AG20443 (cell line): ENCODE measurements at regions not wholly inside any gene's neighbourhood (a gene's known extent, or its start where the extent isn't known, plus 50 kb on each side); places are given as distances from the start of the nearest gene placed in this dataset.
A peak's percentile ranks its signal among the peaks of the same experiment; 100 is the strongest.
"Not testable (repeated sequence)": the region's sequence is repeated elsewhere in the genome, so short reads cannot be mapped to it uniquely, and the experiment has no call there.

Experiments
- DNase-seq: peaks from one replicate; pipeline ENCODE4 v3.0.0; 2012; ENCODE audit warnings: low spot score, mixed read lengths

- DNase-seq: no peak
Measured at GRCh38 chr10:60513281-60513680, 123.6 kb upstream of the ANK3 start.

DNA sequence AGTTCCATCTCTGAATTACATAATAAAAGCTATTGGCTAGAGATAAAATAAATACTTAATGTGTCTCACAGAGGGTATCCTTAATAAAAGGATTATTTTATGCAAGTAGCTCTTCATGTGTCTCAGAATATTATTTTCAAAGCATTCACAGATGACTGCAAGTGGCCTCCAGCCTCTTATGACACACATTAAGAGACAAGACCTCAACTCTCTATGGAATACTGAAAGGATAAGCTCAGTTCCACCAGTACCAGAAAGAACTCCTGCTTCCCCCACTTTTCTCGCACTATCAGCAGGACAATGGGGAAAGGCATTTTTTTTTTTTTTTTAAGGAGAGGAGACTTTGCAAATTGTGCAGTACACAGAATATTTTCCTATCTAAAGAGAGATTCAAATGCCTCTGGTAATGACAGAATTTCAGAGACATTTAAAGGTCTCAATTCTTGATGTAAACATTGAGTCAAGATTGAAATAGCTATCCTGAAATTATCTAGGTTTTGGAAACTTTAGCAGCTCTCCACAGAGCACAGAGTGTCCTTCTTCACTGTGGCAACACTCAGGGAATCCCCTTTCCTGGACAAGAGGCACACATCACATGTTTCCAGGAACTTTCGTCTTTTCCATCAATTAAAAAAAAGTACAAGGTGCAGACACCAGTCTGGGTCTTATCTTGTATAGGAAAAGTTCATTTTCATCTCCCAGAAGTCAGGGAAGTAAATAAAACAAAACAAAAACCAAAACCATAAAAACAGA, 122.0 kb upstream of the ANK3 start:
- DNase-seq: no peak

- DNase-seq: no peak
Measured at GRCh38 chr10:60508831-60509230, 119.2 kb upstream of the ANK3 start.

DNA sequence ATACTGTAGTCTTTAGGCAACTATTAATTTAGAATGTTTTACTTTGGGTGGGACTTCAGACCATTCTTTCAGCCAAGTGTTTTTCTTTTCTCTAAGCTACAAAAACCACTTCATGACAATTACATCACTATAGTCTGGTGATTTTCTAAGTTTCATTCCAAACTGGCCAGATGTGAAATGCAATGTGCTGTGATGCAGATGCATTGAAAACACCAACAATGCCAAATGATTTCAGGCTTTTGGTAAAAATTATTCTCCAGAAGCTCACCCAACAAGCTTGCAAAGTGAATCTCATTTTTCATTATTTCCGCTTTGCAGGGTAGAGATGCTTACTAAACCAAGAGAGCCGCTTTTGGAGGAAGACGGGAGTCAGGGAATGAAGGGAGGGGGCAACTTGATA, 118.4 kb upstream of the ANK3 start:
- DNase-seq: no peak

GRCh38 chr10:60502621-60503020, 112.9 kb upstream of the ANK3 start:
- no peak for DNase-seq

DNA sequence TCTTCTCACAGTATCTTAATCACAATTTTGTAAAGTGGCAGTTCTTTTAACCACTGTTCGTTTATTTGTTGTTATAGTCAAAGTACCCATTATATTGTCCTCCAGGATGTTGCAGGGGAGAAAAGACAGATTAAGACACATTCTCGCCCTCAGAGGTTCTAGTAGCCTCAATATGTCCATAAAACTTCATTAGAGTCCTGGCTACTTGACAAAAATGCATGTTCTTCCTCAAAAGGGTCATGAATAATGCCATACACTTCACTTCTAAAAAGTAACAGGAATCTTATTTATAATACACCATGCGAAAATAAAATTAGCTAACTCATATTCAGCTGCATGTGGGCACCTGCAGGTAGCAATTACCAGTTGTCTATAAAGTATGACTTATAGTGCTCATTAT, 109.3 kb upstream of the ANK3 start:
- no peak for DNase-seq

DNA sequence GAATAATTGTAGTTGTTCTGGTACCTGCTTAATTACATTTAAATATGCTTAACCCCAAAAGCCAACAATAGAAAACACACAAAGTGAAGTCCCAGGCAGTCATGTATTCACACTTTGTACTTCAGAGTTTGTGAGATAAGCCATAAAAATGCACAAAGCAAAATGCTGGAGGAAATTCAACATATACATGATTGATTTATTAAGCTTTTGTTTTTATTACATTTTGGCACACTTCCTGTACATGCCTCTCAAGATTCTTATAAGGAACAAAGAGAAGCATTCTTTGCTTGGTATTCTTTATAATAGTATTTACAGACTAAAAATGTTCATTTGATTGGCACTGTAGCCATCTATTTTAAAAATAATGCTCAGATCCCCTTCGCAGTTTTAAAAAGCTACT, 107.7 kb upstream of the ANK3 start:
- no peak for DNase-seq

- no peak for DNase-seq
Measured at GRCh38 chr10:60496181-60496580, 106.5 kb upstream of the ANK3 start.

DNA sequence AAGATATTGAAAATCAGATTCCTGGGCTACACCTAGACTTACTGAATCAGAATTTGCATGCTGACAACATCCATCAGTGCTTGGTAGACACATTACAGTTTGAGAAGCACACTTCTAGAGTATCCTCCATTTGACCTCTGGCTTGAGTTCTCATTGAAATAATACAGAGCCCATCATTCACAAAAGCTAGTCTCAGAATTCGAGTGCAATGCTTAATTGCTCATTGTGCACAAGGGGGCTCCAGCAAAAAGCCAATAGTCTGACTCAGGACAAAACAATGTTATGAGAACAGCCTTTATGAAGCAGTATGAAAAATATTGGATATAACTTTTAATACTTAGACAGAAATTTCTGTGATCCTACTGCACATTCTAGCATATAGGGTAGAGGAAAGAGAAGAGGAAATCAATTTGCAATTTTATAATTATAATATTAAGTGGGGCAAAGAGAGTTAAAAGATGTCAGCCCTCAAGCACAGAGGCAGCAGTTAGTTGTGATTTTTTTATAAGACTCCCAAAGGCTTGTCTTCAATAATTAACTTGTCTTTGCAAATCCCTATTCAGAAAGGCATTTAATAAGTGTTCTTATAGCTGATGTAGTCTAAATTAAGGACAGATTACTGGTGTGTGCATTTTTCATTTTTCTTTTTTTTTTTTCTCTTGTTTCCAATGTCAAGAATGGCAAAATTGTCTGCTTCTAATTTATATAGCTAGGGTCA, 105.8 kb upstream of the ANK3 start:
- DNase-seq: no peak

DNA sequence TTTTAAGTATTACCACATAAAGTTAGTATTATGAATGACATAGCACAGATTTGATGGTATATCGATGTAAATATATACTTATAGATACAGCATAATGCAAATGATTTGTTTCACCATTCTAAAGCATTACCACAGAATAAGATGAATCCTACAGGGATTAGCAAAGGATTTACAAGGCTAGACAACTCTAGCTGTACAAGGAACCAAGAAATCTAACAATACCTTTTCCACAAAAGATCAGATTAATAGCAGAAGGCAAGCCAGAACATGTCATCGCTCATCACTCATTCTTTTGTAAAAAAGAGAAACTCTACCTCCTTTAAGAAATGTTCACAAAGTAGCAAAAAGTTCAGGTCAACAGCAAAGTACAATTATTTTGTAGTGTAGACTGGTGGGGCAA, 105.1 kb upstream of the ANK3 start:
- no peak for DNase-seq

DNA sequence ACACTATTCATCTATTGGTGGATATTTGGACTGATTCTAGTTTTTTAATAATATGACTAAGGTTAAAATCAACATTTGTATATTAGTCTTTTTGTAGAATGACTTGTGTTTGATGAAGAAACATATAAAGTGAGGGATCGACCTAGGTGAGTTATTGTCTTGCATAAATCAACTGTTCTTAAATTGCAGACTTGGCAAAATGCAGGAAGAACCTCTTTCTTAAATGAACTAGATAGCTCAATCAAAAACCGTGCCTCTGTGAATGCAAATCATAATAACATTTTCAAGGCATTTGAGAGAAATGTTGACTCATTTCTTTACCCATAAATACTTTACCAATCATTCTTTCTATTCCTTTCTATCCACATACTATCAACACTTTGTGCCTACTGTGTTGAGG, 101.5 kb upstream of the ANK3 start:
- no peak for DNase-seq

DNA sequence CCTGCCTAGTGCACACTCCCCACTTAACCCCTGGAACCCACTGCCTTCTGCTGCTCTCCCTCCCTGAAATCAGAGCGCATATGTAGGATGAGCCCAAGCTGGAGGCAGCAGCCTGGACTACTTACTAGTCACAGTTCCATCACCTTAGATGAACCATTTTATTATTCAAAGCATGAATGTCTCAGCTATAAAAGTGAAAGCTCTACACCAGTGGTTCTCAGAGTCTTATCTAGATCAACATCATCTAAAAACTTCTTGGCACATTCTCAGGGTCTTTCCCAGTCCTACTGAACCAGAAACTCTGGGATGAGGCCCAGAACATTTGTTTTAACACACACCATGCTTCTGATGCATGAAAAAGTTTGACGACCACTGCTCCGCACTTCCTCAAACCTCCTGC, 100.3 kb upstream of the ANK3 start:
- no peak for DNase-seq

DNA sequence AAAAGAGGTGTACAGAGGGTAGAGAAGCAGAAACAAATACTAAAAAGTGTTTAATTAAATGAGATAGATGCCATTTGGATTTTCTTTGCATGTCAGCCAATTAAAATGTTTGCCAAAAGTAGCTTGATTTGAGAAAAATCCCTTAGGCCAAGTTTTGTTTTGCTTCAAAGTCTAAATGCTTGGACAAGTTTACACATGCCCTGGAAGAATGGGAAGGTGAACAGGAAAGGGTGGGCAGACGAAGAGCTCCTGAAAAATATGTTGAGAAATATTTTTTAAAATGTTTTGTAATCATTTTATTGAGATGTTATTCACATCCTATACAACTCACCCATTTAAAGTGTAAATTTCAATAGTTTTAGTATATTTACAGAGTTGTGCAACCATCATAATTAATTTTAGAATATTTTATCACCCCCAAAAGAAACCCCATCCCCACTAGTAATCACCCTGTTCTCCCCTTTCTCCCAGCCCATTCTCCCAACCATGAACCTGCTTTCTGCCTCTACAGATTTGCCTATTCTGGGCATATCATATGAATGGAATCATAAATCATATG, 98.5 kb upstream of the ANK3 start:
- no peak for DNase-seq

GRCh38 chr10:60487543-60487942, 97.9 kb upstream of the ANK3 start:
- DNase-seq: no peak

GRCh38 chr10:60485025-60485424, 95.3 kb upstream of the ANK3 start:
- no peak for DNase-seq

- DNase-seq: peak; percentile 73
Measured at GRCh38 chr10:60480865-60481563, 91.3 kb upstream of the ANK3 start.

GRCh38 chr10:60479305-60480020, 89.8 kb upstream of the ANK3 start:
- DNase-seq: no peak

DNA sequence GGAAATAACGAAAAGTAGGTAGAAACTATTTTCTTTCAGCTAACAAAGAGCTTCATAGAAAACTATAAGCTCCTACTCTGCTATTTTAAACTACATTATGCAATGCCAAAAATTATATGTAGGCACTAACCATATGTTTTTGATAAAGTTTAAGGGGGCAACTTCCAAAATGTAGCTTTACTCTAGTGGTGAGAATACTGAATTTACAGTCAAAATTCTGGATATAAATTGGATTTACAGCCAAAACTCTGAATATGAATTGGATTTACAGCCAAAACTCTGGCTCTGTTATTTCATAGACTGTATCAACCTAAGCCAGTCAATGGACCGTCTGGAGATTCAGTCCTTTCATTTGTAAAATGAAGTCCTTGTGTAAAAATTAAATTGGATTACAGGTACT, 86.8 kb upstream of the ANK3 start:
- no peak for DNase-seq

- DNase-seq: no peak
Measured at GRCh38 chr10:60473557-60473956, 83.9 kb upstream of the ANK3 start.

- no peak for DNase-seq
Measured at GRCh38 chr10:60470091-60470490, 80.4 kb upstream of the ANK3 start.

DNA sequence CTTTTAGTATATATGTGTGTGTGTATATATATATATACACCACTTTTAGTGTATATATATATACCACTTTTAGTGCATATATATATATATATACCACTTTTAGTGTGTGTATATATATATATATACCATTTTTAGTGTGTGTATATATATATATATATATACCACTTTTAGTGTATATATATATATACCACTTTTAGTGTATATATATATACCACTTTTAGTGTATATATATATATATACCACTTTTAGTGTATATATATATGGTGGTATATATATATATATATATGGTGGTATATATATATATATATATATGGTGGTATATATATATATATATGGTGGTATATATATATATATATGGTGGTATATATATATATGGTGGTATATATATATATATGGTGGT, 79.5 kb upstream of the ANK3 start:
- not testable (repeated sequence) for DNase-seq

GRCh38 chr10:60467202-60467546, 77.5 kb upstream of the ANK3 start:
- DNase-seq: no peak
